Endothelial cell of umbilical vein (primary cell): ENCODE measurements at regions not wholly inside any gene's neighbourhood (a gene's known extent, or its start where the extent isn't known, plus 50 kb on each side); places are given as distances from the start of the nearest gene placed in this dataset.

Experiments
- BruUV-seq: library from RNA; stranded (reverse); fragments of 400-500 nt; replicated peaks from 2 replicates; lab custom pipeline; 2021; lab: Mats Ljungman, UMichigan
- CTCF ChIA-PET: fragments of 300-600, 350-600 bp; sonication (Branson Sonifier 250); formaldehyde crosslinking; loops from one replicate; lab custom pipeline; 2021; ENCODE audit warnings: antibody characterized with exemption, inconsistent platforms; lab: Charles Lee
- POLR2A ChIA-PET: fragments of 300-600, 350-600 bp; sonication (Branson Sonifier 250); formaldehyde crosslinking; loops from one replicate; lab custom pipeline; 2021; ENCODE audit warnings: antibody characterized with exemption, inconsistent platforms; lab: Charles Lee
- DNase-seq: peaks from one replicate; pipeline ENCODE4 v3.0.0-alpha.2; 2011; ENCODE audit warnings: low read depth, low spot score
- FAIRE-seq: peaks from 2 replicates; lab custom pipeline; 2011; peaks lifted over from hg19 to GRCh38; lab: Jason Lieb, UNC
- H2AFZ ChIP-seq: 2 replicates; pipeline ENCODE4 v1.6.0; 2012; ENCODE audit warnings: low read depth, low read length, control low read depth, inconsistent platforms
- H3K27ac ChIP-seq: 2 replicates; pipeline ENCODE4 v1.5.1; 2011; ENCODE audit warnings: low read depth, mild to moderate bottlenecking, control low read depth, low read length, moderate library complexity; ENCODE audit not compliant: insufficient read depth
- H3K27me3 ChIP-seq, 2 experiments: 2 replicates each; pipeline versions ENCODE4 v1.6.0 to v1.6.1; 2011; ENCODE audit warnings: low read length in 2 of 2, mixed read lengths in 1 of 2; ENCODE audit not compliant: control insufficient read depth in 2 of 2, insufficient read depth in 2 of 2
- H3K36me3 ChIP-seq, 2 experiments: 2 replicates in 1 of 2; 3 replicates in 1 of 2; pipeline ENCODE4 v1.5.1; 2011; ENCODE audit warnings: low read length in 2 of 2, mild to moderate bottlenecking in 1 of 2, moderate library complexity in 1 of 2; ENCODE audit not compliant: control insufficient read depth in 2 of 2, insufficient read depth in 2 of 2; ENCODE audit errors: extremely low read depth in 1 of 2
- H3K4me1 ChIP-seq: 3 replicates; pipeline ENCODE4 v1.5.1; 2011; ENCODE audit warnings: mild to moderate bottlenecking, low read length; ENCODE audit not compliant: control insufficient read depth, insufficient read depth; ENCODE audit errors: extremely low read depth
- H3K4me2 ChIP-seq: 2 replicates; pipeline ENCODE4 v1.6.1; 2011; ENCODE audit warnings: low read length, control low read depth, mixed read lengths; ENCODE audit not compliant: insufficient read depth
- H3K4me3 ChIP-seq, 3 experiments: fragments of 200-600 bp in 1 of 3; sonication (generic), shearing (Covaris generic) in 1 of 3; replicated peaks in 1 of 3; 2 replicates each; pipeline ENCODE4 v1.5.1; 2011 to 2016; ENCODE audit warnings: control low read depth in 3 of 3, low read length in 3 of 3, mild to moderate bottlenecking in 2 of 3, inconsistent platforms in 1 of 3, low read depth in 1 of 3, moderate library complexity in 1 of 3; ENCODE audit not compliant: insufficient read depth in 1 of 3
- H3K79me2 ChIP-seq: 2 replicates; pipeline ENCODE4 v1.6.0; 2012; ENCODE audit warnings: low read length, inconsistent platforms; ENCODE audit not compliant: control insufficient read depth, insufficient read depth
- H3K9ac ChIP-seq: replicated peaks from 2 replicates; pipeline ENCODE3; 2011; ENCODE audit warnings: low read length, control low read depth; ENCODE audit not compliant: insufficient read depth; ENCODE audit errors: extremely low read depth
- H3K9me1 ChIP-seq: replicated peaks from 3 replicates; pipeline ENCODE4 v1.6.0; 2011; ENCODE audit warnings: mild to moderate bottlenecking, low read length; ENCODE audit not compliant: control insufficient read depth, insufficient read depth; ENCODE audit errors: extremely low read depth
- H3K9me3 ChIP-seq: replicated peaks from 2 replicates; pipeline ENCODE4 v1.5.1; 2012; ENCODE audit warnings: low read length, inconsistent platforms; ENCODE audit not compliant: control insufficient read depth, insufficient read depth
- H4K20me1 ChIP-seq: replicated peaks from 2 replicates; pipeline ENCODE3; 2011; ENCODE audit warnings: mild to moderate bottlenecking, low read length; ENCODE audit not compliant: control insufficient read depth, insufficient read depth; ENCODE audit errors: extremely low read depth
- EZH2 ChIP-seq: IDR thresholded peaks from 2 replicates; pipeline ENCODE4 v1.6.1; 2012; ENCODE audit warnings: borderline replicate concordance, low read depth, mild to moderate bottlenecking, moderate library complexity, low read length, inconsistent platforms; ENCODE audit not compliant: severe bottlenecking
- FOS ChIP-seq: IDR thresholded peaks from 2 replicates; pipeline ENCODE4 v1.6.1; 2011; ENCODE audit warnings: mild to moderate bottlenecking, low read length, moderate library complexity, borderline replicate concordance; ENCODE audit not compliant: insufficient read depth
- GATA2 ChIP-seq: IDR thresholded peaks from 2 replicates; pipeline ENCODE4 v1.7.0; 2011; ENCODE audit warnings: low read depth, mild to moderate bottlenecking, moderate library complexity, mixed read lengths, low read length; ENCODE audit not compliant: insufficient read length, insufficient read depth
- JUN ChIP-seq: IDR thresholded peaks from 2 replicates; pipeline ENCODE4 v1.6.1; 2011; ENCODE audit warnings: borderline replicate concordance, low read depth; ENCODE audit not compliant: insufficient read length, insufficient read depth
- MAX ChIP-seq: IDR thresholded peaks from 2 replicates; pipeline ENCODE4 v1.6.1; 2011; ENCODE audit not compliant: insufficient read depth, insufficient read length
- MYC ChIP-seq: IDR thresholded peaks from one replicate; pipeline ENCODE4 v1.6.1; 2011; ENCODE audit warnings: mild to moderate bottlenecking, low read depth, low read length
- POLR2A ChIP-seq: IDR thresholded peaks from 2 replicates; pipeline ENCODE4 v1.6.1; 2012; ENCODE audit warnings: low read depth, mild to moderate bottlenecking, control low read depth, low read length
- POLR2AphosphoS5 ChIP-seq: IDR thresholded peaks from 2 replicates; pipeline ENCODE4 v1.6.1; 2012; ENCODE audit warnings: low read depth, mild to moderate bottlenecking, control low read depth, low read length, moderate library complexity; ENCODE audit not compliant: insufficient read depth
- dilution Hi-C: fragments of 300-500 bp; cut with MboI; formaldehyde crosslinking; loops from one replicate; pipeline ENCODE4 v1.15.0; 2019; ENCODE audit warnings: low sequenced_read_pairs; ENCODE audit not compliant: extremely low pct_ligation_motif_present
- intact Hi-C: fragments of 100-400 bp; cut with micrococcal nuclease; formaldehyde crosslinking; loops from one replicate; pipeline ENCODE4 v1.10.0; 2022
- TF ChIP-seq, protein P1 (sequence below), 2 donors: IDR thresholded peaks; 1 replicate in 1 of 2; 2 replicates in 1 of 2; pipeline ENCODE4 v1.5.1; 2011; ENCODE audit warnings: low read length in 2 of 2, mild to moderate bottlenecking in 2 of 2, moderate library complexity in 2 of 2, control low read depth in 1 of 2, inconsistent platforms in 1 of 2, low read depth in 1 of 2; ENCODE audit not compliant: insufficient read depth in 1 of 2; ENCODE audit errors: extremely low read depth in 1 of 2

DNA sequence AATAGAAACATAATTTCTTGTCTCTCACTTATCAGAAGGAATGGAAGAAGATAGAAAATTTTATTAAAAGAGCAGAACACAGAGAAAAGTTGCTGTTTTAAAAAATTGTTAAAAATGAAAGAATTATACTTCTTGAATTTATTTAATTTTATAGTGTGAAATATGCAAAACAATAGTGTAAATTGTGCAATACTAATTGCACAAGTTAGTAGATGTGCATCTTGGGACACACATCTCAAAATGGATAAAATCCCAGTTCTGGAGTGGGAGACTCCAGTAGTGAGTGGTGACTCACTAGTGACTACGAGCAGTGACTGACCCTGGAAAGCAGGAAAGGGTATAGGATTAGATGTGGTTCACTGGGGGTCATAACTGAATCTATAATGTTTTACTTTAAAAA is 223.2 kb downstream of the MSX2 start:
- no peaks in the 10 kb centered on the region for H3K36me3 ChIP-seq
- BruUV-seq: no TSS peak
- ChIA-PET POLR2A (no interaction called here), CTCF (no interaction called here)
- no peak overlapping the region for H3K27ac ChIP-seq
- no peaks in the 10 kb centered on the region for H3K9me3 ChIP-seq
- H4K20me1 ChIP-seq: no peaks in the 10 kb centered on the region
- H3K27me3 ChIP-seq: no peaks in the 10 kb centered on the region
- H3K9me1 ChIP-seq: no peaks in the 10 kb centered on the region
- FAIRE-seq (no peak), DNase-seq (no peak)
- TF ChIP-seq JUN (no peak), EZH2 (no peak), GATA2 (no peak), POLR2A (no peak), MYC (no peak), POLR2AphosphoS5 (no peak), MAX (no peak), FOS (no peak)
- TF ChIP-seq, protein P1, sequence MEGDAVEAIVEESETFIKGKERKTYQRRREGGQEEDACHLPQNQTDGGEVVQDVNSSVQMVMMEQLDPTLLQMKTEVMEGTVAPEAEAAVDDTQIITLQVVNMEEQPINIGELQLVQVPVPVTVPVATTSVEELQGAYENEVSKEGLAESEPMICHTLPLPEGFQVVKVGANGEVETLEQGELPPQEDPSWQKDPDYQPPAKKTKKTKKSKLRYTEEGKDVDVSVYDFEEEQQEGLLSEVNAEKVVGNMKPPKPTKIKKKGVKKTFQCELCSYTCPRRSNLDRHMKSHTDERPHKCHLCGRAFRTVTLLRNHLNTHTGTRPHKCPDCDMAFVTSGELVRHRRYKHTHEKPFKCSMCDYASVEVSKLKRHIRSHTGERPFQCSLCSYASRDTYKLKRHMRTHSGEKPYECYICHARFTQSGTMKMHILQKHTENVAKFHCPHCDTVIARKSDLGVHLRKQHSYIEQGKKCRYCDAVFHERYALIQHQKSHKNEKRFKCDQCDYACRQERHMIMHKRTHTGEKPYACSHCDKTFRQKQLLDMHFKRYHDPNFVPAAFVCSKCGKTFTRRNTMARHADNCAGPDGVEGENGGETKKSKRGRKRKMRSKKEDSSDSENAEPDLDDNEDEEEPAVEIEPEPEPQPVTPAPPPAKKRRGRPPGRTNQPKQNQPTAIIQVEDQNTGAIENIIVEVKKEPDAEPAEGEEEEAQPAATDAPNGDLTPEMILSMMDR (IDR thresholded peaks at IDR 0.05; ENCODE audit: extremely low read depth in 1 of 2, insufficient read depth in 1 of 2, low read depth in 1 of 2, low read length in 2 of 2): no peak
- no peaks in the 10 kb centered on the region for H3K79me2 ChIP-seq
- no peak overlapping the region for H3K4me3 ChIP-seq
- no peak overlapping the region for H2AFZ ChIP-seq
- intact Hi-C loops (no loop called here), dilution Hi-C loops (no loop called here)
- no peak overlapping the region for H3K9ac ChIP-seq
- H3K4me2 ChIP-seq: no peak overlapping the region
- no peaks in the 10 kb centered on the region for H3K4me1 ChIP-seq
